PC-9 (cell line): ENCODE measurements at regions not wholly inside any gene's neighbourhood (a gene's known extent, or its start where the extent isn't known, plus 50 kb on each side); places are given as distances from the start of the nearest gene placed in this dataset.

Source experiments
- BruUV-seq: library from RNA; stranded (reverse); fragments of 400-500 nt; replicated peaks from 2 replicates; lab custom pipeline; 2021; lab: Mats Ljungman, UMichigan
- CTCF ChIA-PET: fragments of 300-600 bp; sonication (Branson Sonifier 250); formaldehyde crosslinking; loops from one replicate; lab custom pipeline; 2022; ENCODE audit warnings: antibody characterized with exemption; lab: Charles Lee
- POLR2A ChIA-PET: fragments of 300-600 bp; sonication (Branson Sonifier 250); formaldehyde crosslinking; loops from one replicate; lab custom pipeline; 2022; ENCODE audit warnings: antibody characterized with exemption; ENCODE audit not compliant: unreplicated experiment; lab: Charles Lee
- DNase-seq, 2 experiments: peaks; one replicate each; pipeline versions ENCODE4 v3.0.0 to v3.0.0-alpha.2; 2015 to 2022; ENCODE audit warnings: mixed read lengths in 1 of 2
- H2AFZ ChIP-seq: fragments of 200-600 bp; sonication (generic); 2 replicates; pipeline ENCODE4 v1.8.1; 2017; ENCODE audit warnings: antibody characterized with exemption
- H3F3A ChIP-seq: fragments of 200-600 bp; sonication (generic); 2 replicates; pipeline ENCODE4 v1.8.1; 2017; ENCODE audit warnings: antibody characterized with exemption, mild to moderate bottlenecking, low read depth; ENCODE audit not compliant: insufficient read depth
- H3K27ac ChIP-seq: fragments of 200-600 bp; sonication (generic); 2 replicates; pipeline ENCODE4 v1.6.1; 2016; ENCODE audit warnings: mixed run types
- H3K27me3 ChIP-seq: fragments of 200-600 bp; sonication (generic); 2 replicates; pipeline ENCODE4 v1.6.1; 2016; ENCODE audit warnings: low read depth, mixed run types; ENCODE audit not compliant: insufficient read depth
- H3K36me3 ChIP-seq: fragments of 200-600 bp; sonication (generic); 2 replicates; pipeline ENCODE4 v1.6.1; 2016; ENCODE audit warnings: low read depth, mixed run types
- H3K4me1 ChIP-seq: fragments of 200-600 bp; sonication (generic); replicated peaks from 2 replicates; pipeline ENCODE4 v1.6.1; 2016; ENCODE audit warnings: mixed run types; ENCODE audit not compliant: insufficient read depth
- H3K4me2 ChIP-seq: fragments of 200-600 bp; sonication (generic); 2 replicates; pipeline ENCODE4 v1.6.1; 2017; ENCODE audit warnings: mixed run types
- H3K4me3 ChIP-seq: fragments of 200-600 bp; sonication (generic); 2 replicates; pipeline ENCODE4 v1.6.1; 2016; ENCODE audit warnings: mixed run types
- H3K79me2 ChIP-seq: fragments of 200-600 bp; sonication (generic); 2 replicates; pipeline ENCODE4 v1.6.1; 2017; ENCODE audit warnings: low read depth, mixed run types
- H3K9me2 ChIP-seq: fragments of 200-600 bp; sonication (generic); 2 replicates; pipeline ENCODE4 v1.8.1; 2017; ENCODE audit warnings: mild to moderate bottlenecking; ENCODE audit not compliant: insufficient read depth
- H3K9me3 ChIP-seq: fragments of 200-600 bp; sonication (generic); 2 replicates; pipeline ENCODE4 v1.8.1; 2016; ENCODE audit warnings: low read depth; ENCODE audit not compliant: insufficient read depth
- H4K20me1 ChIP-seq: fragments of 200-600 bp; sonication (generic); 2 replicates; pipeline ENCODE4 v1.8.1; 2017; ENCODE audit not compliant: insufficient read depth
- EZH2 ChIP-seq: fragments of 200-600 bp; sonication (generic); IDR thresholded peaks from 2 replicates; pipeline ENCODE4 v1.8.0; 2017; ENCODE audit warnings: antibody characterized with exemption, low read depth
- intact Hi-C: fragments of 100-400 bp; cut with micrococcal nuclease; formaldehyde crosslinking; loops from one replicate; pipeline ENCODE4 v1.10.0; 2022; ENCODE audit not compliant: unreplicated experiment
- TF ChIP-seq, protein P1 (sequence below): fragments of 200-600 bp; sonication (generic); conservative IDR thresholded peaks from 2 replicates; pipeline ENCODE4 v1.6.1; 2017; ENCODE audit warnings: mixed run types, antibody characterized with exemption, mild to moderate bottlenecking, moderate library complexity

DNA sequence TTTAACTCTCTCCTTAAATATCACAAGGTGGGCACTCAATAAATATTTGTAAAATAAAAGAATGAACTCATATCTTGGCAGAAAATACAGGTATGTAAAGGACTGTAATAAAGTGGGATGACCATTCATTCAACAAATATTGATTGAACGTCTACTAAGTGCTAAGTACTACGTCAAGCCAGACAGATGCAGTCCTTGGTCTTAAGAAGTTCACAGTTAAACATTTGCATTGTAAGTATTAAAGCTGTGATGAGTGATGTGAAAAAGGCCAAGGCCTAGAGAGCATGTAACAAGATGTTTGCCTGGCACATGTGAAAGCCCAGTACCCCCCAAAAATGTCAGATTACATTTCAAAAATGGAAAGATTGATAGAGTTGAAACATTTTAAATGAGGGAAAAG is 130.1 kb upstream of the TMEM170B start:
- Histone ChIP-seq H3K4me1 (peaks cover 10% of the 10 kb centered on the region), H3F3A (no peaks in the 10 kb centered on the region), H3K27ac (no peak overlapping the region), H4K20me1 (no peaks in the 10 kb centered on the region), H3K79me2 (no peaks in the 10 kb centered on the region), H3K36me3 (no peaks in the 10 kb centered on the region), H3K27me3 (no peaks in the 10 kb centered on the region), H3K9me2 (no peaks in the 10 kb centered on the region), H3K4me3 (no peak overlapping the region), H2AFZ (no peak overlapping the region), H3K4me2 (no peak overlapping the region), H3K9me3 (no peaks in the 10 kb centered on the region)
- BruUV-seq, result no TSS peak
- CTCF ChIA-PET, result no interaction called here
- no peak for TF ChIP-seq EZH2
- TF ChIP-seq, protein P1, sequence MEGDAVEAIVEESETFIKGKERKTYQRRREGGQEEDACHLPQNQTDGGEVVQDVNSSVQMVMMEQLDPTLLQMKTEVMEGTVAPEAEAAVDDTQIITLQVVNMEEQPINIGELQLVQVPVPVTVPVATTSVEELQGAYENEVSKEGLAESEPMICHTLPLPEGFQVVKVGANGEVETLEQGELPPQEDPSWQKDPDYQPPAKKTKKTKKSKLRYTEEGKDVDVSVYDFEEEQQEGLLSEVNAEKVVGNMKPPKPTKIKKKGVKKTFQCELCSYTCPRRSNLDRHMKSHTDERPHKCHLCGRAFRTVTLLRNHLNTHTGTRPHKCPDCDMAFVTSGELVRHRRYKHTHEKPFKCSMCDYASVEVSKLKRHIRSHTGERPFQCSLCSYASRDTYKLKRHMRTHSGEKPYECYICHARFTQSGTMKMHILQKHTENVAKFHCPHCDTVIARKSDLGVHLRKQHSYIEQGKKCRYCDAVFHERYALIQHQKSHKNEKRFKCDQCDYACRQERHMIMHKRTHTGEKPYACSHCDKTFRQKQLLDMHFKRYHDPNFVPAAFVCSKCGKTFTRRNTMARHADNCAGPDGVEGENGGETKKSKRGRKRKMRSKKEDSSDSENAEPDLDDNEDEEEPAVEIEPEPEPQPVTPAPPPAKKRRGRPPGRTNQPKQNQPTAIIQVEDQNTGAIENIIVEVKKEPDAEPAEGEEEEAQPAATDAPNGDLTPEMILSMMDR, result no peak
- POLR2A ChIA-PET, result no interaction called here
- intact Hi-C loops, result no loop called here
- DNase-seq, result no peak

DNA sequence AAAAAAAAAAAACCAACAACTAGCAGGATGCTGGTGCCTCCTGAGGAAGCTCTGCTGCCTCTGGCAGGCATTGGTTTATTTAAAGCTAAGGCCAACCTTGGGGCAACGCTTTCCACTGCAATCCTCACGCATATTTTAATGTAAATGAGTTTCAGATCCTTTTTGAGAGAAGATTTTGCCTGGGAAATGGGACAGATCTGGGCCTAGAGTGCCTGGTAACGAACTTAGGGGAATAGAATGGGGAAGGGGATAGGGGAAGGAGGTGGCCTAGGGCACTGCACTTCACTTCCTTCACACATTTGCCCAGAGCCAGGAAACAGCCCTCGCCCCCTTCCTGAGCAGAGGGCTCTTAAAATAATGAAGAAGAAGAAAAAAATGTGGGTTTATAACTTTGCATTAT is 132.7 kb upstream of the TMEM170B start:
- no peaks in the 10 kb centered on the region for H3K79me2 ChIP-seq
- H3K27ac ChIP-seq, result no peak overlapping the region
- no peaks in the 10 kb centered on the region for H3K36me3 ChIP-seq
- H3K9me2 ChIP-seq, result no peaks in the 10 kb centered on the region
- no peaks in the 10 kb centered on the region for H3K4me1 ChIP-seq
- no peak for TF ChIP-seq EZH2
- TF ChIP-seq, protein P1, result no peak
- H3K4me2 ChIP-seq, result no peak overlapping the region
- no peak for DNase-seq
- no peaks in the 10 kb centered on the region for H3F3A ChIP-seq
- no peaks in the 10 kb centered on the region for H3K27me3 ChIP-seq
- H2AFZ ChIP-seq, result no peak overlapping the region
- H3K4me3 ChIP-seq, result no peak overlapping the region
- BruUV-seq, result no TSS peak
- CTCF ChIA-PET, result no interaction called here
- intact Hi-C loops, result no loop called here
- H3K9me3 ChIP-seq, result 0 out of 2 replicates have a peak, but pooled peaks cover 2% of the 10 kb centered on the region
- POLR2A ChIA-PET, result interaction anchor here (0.6 kb wide), 1 partner anchor 11 kb away, joined by 4 read pairs; no protein-coding TSS in a partner anchor
- no peaks in the 10 kb centered on the region for H4K20me1 ChIP-seq

DNA sequence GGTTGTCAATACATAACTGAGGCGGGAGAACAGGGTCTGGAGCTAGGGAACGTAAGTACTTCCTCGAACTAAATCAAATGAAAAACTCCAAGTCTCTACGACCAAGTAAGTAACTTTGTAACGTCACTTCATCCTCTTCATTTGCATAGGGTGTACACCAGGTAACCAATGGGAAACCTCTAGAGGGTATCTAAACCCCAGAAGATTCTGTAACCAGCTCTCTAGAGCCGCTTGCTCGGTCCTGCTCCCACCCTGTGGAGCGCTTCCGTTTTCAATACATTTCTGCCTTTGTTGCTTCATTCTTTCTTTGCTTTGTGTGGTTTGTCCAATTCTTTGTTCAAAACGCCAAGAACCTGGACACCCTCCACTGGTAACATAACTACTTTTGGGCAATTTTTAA is 133.5 kb upstream of the TMEM170B start:
- no peak for DNase-seq
- H3F3A ChIP-seq, result no peaks in the 10 kb centered on the region
- H3K27me3 ChIP-seq, result no peaks in the 10 kb centered on the region
- no peak overlapping the region for H2AFZ ChIP-seq
- H3K4me3 ChIP-seq, result no peak overlapping the region
- H3K36me3 ChIP-seq, result no peaks in the 10 kb centered on the region
- H3K4me1 ChIP-seq, result no peaks in the 10 kb centered on the region
- H3K9me3 ChIP-seq, result 0 out of 2 replicates have a peak, but pooled peaks cover 4% of the 10 kb centered on the region
- BruUV-seq, result no TSS peak
- no peak overlapping the region for H3K27ac ChIP-seq
- H3K79me2 ChIP-seq, result no peaks in the 10 kb centered on the region
- ChIA-PET POLR2A (interaction anchor here (0.6 kb wide), 1 partner anchor 18 kb away, joined by 5 read pairs; no protein-coding TSS in a partner anchor), CTCF (no interaction called here)
- intact Hi-C loops, result no loop called here
- H4K20me1 ChIP-seq, result no peaks in the 10 kb centered on the region
- no peaks in the 10 kb centered on the region for H3K9me2 ChIP-seq
- H3K4me2 ChIP-seq, result no peak overlapping the region
- TF ChIP-seq, protein P1, result no peak
- no peak for TF ChIP-seq EZH2
